Uterus (tissue), 3 donors: ENCODE measurements at regions not wholly inside any gene's neighbourhood (a gene's known extent, or its start where the extent isn't known, plus 50 kb on each side); places are given as distances from the start of the nearest gene placed in this dataset.

Source experiments
- DNase-seq, 2 donors: peaks; one replicate each; pipeline ENCODE4 v3.0.0-alpha.2; 2019 to 2020
- H3K27ac ChIP-seq, 2 donors: fragments of 200-600 bp; sonication (generic); 1 replicate in 1 of 2; 2 replicates in 1 of 2; pipeline ENCODE4 v1.5.1; 2016 to 2018
- H3K27me3 ChIP-seq, 2 donors: fragments of 200-600 bp; sonication (generic); one replicate each; pipeline ENCODE4 v1.5.1; 2018 to 2019; ENCODE audit warnings: control low read depth in 1 of 2
- H3K36me3 ChIP-seq, 2 donors: fragments of 200-600 bp; sonication (generic); one replicate each; pipeline ENCODE4 v1.5.1; 2019; ENCODE audit warnings: control low read depth in 1 of 2
- H3K4me1 ChIP-seq, 2 donors: fragments of 200-600 bp; sonication (generic); one replicate each; pipeline ENCODE4 v1.5.1; 2018 to 2019; ENCODE audit warnings: control low read depth in 1 of 2
- H3K4me3 ChIP-seq, 2 donors: fragments of 200-600 bp; sonication (generic); 1 replicate in 1 of 2; 2 replicates in 1 of 2; pipeline ENCODE4 v1.5.1; 2018 to 2019; ENCODE audit warnings: mild to moderate bottlenecking in 1 of 2
- H3K9me3 ChIP-seq, 2 donors: fragments of 200-600 bp; sonication (generic); one replicate each; pipeline ENCODE4 v1.5.1; 2019; ENCODE audit warnings: control low read depth in 1 of 2
- CTCF ChIP-seq, 4 experiments: fragments of 200-600 bp in 2 of 4; fragments of 450-650 bp in 2 of 4; sonication (generic) in 2 of 4; IDR thresholded peaks; one replicate each; pipeline ENCODE4 v1.5.1; 2016 to 2019; ENCODE audit warnings: antibody characterized with exemption in 4 of 4, mild to moderate bottlenecking in 2 of 4, moderate library complexity in 1 of 4
- POLR2A ChIP-seq, 2 donors: fragments of 450-650 bp; IDR thresholded peaks; one replicate each; pipeline ENCODE4 v1.6.1; 2016; ENCODE audit warnings: antibody characterized with exemption in 2 of 2, mild to moderate bottlenecking in 1 of 2, moderate library complexity in 1 of 2
- intact Hi-C: fragments of 100-400 bp; cut with DNase I; formaldehyde crosslinking; loops from one replicate; pipeline ENCODE4 v1.15.1; 2023; ENCODE audit warnings: low total_unique reads
- donor health status: DM: yes; HTN: yes; CAD: no.

DNA sequence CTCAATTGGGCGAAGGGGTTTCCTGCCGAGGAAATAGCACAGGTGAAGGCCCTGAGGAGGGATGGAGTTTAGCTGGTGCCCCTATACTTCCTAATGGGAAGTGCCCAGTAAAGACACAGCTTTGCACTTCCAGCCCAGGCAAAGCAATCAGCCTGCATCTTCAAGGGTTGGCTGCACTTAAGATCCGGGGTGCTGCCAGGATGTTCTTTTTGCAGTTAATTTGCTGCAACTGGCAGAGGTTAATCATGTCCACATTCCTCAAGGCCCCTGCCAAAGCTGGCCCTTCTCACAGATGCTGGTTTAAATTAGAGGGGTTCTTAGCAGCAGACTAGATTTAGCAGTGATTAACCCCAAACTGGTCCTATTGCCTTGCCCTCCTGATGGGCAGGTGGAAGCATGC, 137.7 kb upstream of the NAV2 start:
- intact Hi-C loops: no loop called here
- no peak for DNase-seq
- Histone ChIP-seq H3K9me3 (no peaks in the 10 kb centered on the region), H3K36me3 (no peaks in the 10 kb centered on the region), H3K4me1 (peaks cover 6 to 21% of the 10 kb centered on the region in 2 donors), H3K27me3 (no peaks in the 10 kb centered on the region), H3K4me3 (no peak overlapping the region), H3K27ac (peak overlapping the region in 1 of 2 donors; percentile 38)
- TF ChIP-seq POLR2A (IDR thresholded peaks at IDR 0.05): no peak
- TF ChIP-seq CTCF (IDR thresholded peaks at IDR 0.05): no peak

- Histone ChIP-seq H3K4me3 (no peak overlapping the region), H3K27ac (peak overlapping the region; percentile 7 to 16), H3K9me3 (no peaks in the 10 kb centered on the region), H3K27me3 (no peaks in the 10 kb centered on the region), H3K4me1 (peaks cover 6 to 20% of the 10 kb centered on the region in 2 donors), H3K36me3 (no peaks in the 10 kb centered on the region)
- no peak for TF ChIP-seq CTCF (IDR thresholded peaks at IDR 0.05)
- TF ChIP-seq POLR2A (IDR thresholded peaks at IDR 0.05): no peak
- DNase-seq: peak; percentile 31 to 39
- intact Hi-C loops: no loop called here
These were observed 139.0 kb upstream of the NAV2 start for GRCh38 chr11:19573666-19574065.

- no peak for DNase-seq
- Histone ChIP-seq H3K27me3 (no peaks in the 10 kb centered on the region), H3K4me3 (no peak overlapping the region), H3K36me3 (no peaks in the 10 kb centered on the region), H3K27ac (no peak overlapping the region), H3K4me1 (peaks cover 2 to 5% of the 10 kb centered on the region in 2 donors), H3K9me3 (no peaks in the 10 kb centered on the region)
- intact Hi-C loops: no loop called here
- TF ChIP-seq POLR2A (IDR thresholded peaks at IDR 0.05): no peak
- no peak for TF ChIP-seq CTCF (IDR thresholded peaks at IDR 0.05)
These were observed 140.7 kb upstream of the NAV2 start for GRCh38 chr11:19571906-19572305.

GRCh38 chr11:19570889-19571288, 141.7 kb upstream of the NAV2 start:
- no peak for TF ChIP-seq POLR2A (IDR thresholded peaks at IDR 0.05)
- TF ChIP-seq CTCF (IDR thresholded peaks at IDR 0.05): no peak
- Histone ChIP-seq H3K4me1 (no peaks in the 10 kb centered on the region), H3K36me3 (no peaks in the 10 kb centered on the region), H3K4me3 (no peak overlapping the region), H3K9me3 (no peaks in the 10 kb centered on the region), H3K27me3 (no peaks in the 10 kb centered on the region), H3K27ac (no peak overlapping the region)
- intact Hi-C loops: no loop called here
- no peak for DNase-seq

- intact Hi-C loops: no loop called here
- Histone ChIP-seq H3K27me3 (no peaks in the 10 kb centered on the region), H3K9me3 (no peaks in the 10 kb centered on the region), H3K36me3 (no peaks in the 10 kb centered on the region), H3K4me3 (no peak overlapping the region), H3K27ac (no peak overlapping the region), H3K4me1 (no peaks in the 10 kb centered on the region)
- DNase-seq: no peak
- TF ChIP-seq POLR2A (IDR thresholded peaks at IDR 0.05) (no peak), CTCF (IDR thresholded peaks at IDR 0.05) (no peak)
These were observed 144.6 kb upstream of the NAV2 start for GRCh38 chr11:19567996-19568395.
